GM21825 (cell line): ENCODE measurements at regions not wholly inside any gene's neighbourhood (a gene's known extent, or its start where the extent isn't known, plus 50 kb on each side); places are given as distances from the start of the nearest gene placed in this dataset.
"Not testable (repeated sequence)": the region's sequence is repeated elsewhere in the genome, so short reads cannot be mapped to it uniquely, and the experiment has no call there.

Experiments used
- ATAC-seq: cut with Tn5 transposase; IDR thresholded peaks from one replicate; pipeline ENCODE4 v1.9.1; 2021; ENCODE audit warnings: mild to moderate bottlenecking, moderate library complexity; ENCODE audit not compliant: unreplicated experiment

GRCh38 chr1:200288226-200288625, 121.6 kb downstream of the ZNF281 start:
- no peak for ATAC-seq

DNA sequence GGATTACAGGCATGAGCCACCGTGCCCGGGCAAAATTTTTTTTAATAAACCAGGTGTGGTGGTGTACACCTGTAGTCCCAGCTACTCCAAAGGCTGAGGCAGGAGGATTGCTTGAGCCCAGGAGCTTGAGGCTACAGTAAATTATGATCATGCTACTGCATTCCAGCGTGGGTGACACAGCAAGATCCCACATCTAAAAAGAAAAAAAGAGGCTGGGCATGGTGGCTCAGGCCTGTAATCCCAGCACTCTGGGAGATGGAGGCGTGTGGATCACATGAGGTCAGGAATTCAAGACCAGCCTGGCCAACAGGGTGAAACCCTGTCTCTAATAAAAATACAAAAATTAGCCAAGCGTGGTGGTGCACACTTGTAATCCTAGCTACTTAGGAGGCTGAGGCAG, 125.6 kb downstream of the ZNF281 start:
- ATAC-seq = not testable (repeated sequence)

DNA sequence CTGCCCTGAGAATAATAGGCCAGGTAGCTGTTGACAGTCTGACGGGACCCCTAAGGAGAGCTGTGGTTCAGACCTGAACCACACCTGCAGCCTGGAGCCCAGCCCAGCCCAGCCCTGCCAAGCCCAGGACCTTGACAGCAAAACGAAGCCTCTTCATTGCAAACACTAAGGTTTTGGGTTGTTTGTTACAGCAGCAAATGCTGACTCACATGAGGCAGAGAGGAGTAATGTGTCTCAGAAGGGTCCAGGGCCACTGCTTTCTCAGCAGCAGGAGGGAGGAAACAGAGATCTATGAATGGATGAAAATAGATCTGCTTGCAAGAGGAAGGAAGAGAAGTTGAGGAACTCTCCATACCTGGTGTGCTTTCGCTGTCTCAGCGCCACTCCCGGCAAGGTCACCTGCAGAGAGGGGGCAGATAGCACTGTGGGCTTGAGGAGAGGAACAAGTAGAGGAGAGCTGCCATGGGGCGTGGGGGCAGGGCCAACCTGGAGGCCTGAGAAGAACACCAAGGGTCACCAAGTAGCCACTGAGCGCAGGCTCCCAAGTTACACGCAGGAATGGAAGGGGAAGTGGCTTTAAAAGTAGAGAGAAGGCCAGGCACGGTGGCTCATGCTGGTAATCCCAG, 127.2 kb downstream of the ZNF281 start:
- no peak for ATAC-seq

DNA sequence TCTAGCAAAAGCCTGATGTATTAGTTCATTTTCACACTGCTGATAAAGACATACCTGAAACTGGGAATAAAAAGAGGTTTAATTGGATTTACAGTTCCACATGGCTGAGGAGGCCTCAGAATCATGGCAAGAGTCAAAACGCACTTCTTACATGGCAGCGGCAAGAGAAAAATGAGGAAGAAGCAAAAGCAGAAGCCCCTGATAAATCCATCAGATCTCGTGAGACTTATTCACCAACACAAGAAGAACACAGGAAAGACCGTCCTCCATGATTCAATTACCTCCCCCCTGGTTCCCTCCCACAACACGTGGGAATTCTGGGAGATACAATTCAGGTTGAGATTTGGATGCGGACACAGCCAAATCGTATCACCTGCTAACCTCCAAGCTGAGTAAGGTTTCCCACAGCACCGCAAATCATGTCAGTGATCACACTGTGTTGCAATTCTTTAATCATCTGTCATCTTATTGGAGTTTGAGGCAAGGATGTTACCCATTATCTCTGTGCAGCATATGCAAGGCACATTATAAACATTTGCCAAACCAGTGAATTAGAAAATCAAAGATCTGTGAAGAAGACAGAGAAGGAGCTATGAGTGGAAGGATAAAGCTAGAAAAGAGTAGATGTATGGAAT, 128.5 kb downstream of the ZNF281 start:
- no peak for ATAC-seq

GRCh38 chr1:200279810-200280411, 129.9 kb downstream of the ZNF281 start:
- no peak for ATAC-seq

GRCh38 chr1:200275816-200276453, 133.9 kb downstream of the ZNF281 start:
- ATAC-seq = no peak

DNA sequence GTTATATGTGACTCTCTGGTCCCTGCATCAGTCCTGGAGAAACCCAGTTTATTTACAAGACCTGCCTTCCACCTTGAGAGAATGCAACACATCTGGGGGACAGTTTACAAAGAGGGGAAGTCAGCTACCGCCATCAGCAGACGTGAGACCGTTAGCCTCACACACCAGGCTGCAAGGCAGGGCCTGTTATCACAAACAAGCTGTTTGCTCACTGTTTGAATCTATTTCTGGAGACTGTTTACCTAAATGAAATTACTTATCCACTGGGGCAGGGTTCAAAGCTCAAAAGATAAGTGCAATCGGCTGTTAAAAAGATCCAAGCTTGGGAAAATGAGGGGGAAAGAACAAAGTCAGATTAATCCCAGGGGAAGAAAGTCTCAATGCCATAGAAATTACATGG, 134.4 kb downstream of the ZNF281 start:
- no peak for ATAC-seq

DNA sequence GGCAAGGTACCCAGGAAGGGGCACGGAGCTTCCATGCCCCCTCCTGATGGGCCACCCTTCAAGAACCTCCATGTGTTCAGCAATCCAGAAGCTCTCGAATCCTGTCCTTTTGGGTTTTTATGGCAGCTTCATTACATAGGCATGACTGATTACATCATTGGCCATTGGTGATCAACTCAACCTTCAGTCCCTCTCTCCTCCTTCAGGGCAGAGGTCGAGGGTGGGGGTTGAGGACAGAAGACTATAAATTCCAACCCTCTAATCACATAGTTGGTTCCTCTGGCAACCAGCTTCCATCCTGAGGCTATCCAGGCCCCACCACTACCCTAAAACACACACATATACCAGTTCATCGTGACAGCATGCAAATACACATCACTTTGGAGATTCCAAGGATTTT, 135.7 kb downstream of the ZNF281 start:
- ATAC-seq = no peak

DNA sequence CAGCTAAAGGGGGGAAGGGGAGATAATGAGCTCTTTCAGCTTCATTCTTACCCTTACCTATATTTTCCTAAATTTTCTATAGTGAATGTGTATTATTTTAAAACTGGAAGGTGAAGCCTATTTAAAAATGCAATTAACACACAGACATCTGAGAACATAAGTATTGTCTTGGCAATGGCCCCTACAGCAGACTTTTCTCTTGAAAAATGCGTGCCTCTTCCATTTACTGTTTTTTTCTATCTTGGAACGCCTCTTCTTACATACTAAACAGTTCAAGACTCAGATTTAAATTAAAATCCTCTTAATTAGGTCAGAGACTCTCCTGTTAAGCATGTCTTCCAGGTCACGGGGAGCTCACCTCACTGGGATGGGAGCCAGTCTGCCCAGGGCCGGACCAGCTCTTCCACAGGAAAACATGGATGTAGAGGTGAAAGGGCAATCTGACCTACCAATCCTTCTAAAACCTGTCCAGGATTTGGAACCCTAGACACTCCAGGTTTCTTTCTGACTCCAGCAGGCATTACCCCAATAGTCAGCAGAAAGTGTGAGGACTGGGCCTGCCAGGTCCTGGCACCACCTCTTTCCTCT, 137.3 kb downstream of the ZNF281 start:
- ATAC-seq = no peak

DNA sequence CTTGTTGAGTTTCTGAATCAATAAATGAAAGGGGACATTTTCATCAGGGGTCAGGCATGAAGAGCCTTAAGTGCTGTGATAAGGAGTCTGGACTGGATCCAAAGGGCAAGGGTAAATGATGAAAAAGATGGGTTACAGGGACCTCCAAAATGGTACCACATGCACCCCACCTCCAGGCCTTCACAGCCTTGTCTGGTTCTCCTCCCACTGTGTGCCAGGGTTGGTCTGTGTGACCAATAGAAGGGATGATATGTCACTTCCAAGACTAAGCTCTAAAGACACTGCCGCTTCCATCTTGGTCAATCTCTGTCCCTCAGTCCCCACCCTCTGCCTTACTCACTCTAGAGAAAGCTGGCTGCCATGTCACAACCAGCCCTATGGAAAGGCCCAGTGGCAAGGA, 140.6 kb downstream of the ZNF281 start:
- ATAC-seq = no peak

- no peak for ATAC-seq
Observed at GRCh38 chr1:200267937-200268336, 141.9 kb downstream of the ZNF281 start.

GRCh38 chr1:200267458-200267857, 142.4 kb downstream of the ZNF281 start:
- ATAC-seq = no peak

DNA sequence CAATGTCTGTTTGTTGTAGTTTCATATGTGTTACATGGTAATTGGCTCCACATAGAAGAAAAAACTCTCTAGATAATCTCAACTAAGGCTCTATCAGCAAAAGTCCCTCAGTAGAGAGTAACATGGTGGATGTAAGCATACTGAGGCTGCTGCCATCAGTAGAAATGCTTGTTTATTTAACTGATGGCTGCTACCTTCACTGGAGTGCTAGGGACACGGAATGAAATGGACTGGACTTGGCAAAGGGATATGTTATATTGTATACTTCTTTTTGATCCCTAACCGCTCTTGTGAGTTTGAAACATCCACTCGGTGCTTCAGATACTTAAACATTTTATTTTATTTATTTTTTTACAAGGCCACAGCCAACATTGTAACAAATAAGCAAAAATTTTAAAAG, 143.0 kb downstream of the ZNF281 start:
- ATAC-seq = no peak

- ATAC-seq = no peak
Observed at GRCh38 chr1:200265881-200266280, 144.0 kb downstream of the ZNF281 start.

GRCh38 chr1:200265104-200265503, 144.7 kb downstream of the ZNF281 start:
- no peak for ATAC-seq

DNA sequence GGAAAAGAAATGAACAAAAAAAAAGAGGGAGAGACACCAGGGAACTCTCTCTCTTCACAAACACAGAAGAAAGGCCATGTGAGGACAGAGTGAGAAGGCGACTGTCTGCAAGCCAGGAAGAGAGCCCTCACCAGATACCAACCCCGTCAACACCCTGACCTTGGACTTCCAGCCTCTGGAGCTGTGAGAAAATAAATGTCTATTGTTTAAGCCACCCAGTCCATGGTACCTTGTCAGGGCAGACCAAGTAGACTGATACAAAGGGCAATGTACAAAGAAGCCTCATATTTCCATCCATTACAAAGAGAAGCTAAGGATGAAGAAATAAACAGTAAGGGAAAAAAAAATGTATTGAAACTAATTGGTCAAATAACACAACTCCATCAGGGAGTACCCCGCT, 146.6 kb downstream of the ZNF281 start:
- ATAC-seq = no peak

DNA sequence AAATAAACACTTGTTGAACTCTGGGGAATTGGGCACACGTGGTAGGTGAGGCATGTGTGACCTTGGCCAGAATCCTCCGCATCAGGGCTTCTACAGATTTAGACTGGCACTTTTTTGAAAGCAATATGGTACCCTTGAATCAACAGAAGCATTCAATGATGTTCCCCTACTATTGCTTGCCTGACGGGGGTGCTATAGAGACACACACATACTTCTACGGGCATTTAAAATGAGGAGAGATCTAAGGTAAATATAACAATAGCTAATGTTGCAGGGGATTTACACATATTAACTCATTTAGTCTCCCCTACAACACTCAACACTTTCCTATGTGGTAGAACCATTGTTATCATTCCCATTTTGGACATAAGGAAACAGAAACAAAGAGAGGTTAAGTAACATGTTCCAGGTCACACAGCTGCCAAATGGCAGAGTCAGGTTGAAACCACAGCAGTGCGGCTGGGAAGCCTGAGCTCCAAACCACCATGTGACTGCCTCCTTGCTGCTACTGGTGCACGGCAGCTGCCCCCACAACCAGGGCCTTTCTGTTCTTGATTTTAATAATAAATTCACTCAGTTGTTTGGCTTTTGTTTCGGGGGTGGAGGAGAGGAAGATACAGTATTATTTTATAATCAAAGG, 147.4 kb downstream of the ZNF281 start:
- ATAC-seq = no peak

DNA sequence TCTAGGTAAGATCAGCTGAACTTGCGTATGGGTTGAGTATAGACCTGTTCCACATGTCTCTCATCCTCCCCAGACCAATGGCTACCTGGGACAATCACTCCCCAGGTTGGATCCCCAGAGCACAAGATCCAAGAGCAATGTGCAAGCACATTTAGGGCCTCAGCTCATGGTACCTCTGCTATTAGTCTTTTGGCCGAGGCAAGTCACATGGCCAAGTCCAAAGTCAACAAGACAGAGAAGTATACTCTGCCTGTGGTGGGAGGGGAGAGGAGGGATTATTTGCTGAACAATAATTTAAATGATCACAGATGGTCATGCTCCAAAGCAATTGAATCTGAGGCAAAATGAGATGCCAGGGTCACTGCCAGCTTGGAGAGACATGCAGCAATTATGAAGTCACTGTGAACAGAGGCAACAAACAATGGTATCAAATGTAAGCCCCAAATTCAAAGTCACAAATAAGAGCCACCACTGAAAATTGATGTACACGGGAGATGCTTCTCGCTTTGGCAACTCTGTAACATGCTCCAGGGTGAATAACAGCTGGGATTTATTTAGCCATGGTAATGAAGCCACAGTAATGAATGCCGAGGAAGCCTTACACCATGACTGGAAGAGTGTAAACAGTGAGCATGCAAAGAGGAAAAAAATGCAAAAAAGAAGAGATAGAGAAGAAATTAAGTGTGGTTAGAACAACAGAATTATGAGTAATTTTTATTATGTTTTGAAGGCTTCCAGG, 149.1 kb downstream of the ZNF281 start:
- ATAC-seq = no peak

- ATAC-seq = no peak
Observed at GRCh38 chr1:200258447-200259375, 151.1 kb downstream of the ZNF281 start.
